ENCODE measurements at regions not wholly inside any gene's neighbourhood (a gene's known extent, or its start where the extent isn't known, plus 50 kb on each side); places are given as distances from the start of the nearest gene placed in this dataset.

GRCh38 chr3:73719413-73719851 is 94.7 kb upstream of the PDZRN3 start:
- POLR2A ChIA-PET, result no interaction called here
- DNase-seq (ENCODE audit: extremely low spot score), result no peak
- CTCF ChIA-PET, result interaction anchor here (1.0 to 1.2 kb wide), 2 partner anchors 9 to 10 kb away, joined by 3 to 4 read pairs; no protein-coding TSS in a partner anchor
- no peak for TF ChIP-seq CTCF (IDR thresholded peaks at IDR 0.05; ENCODE audit: control extremely low read depth, extremely low read depth, low read depth, missing control alignments)

- no peak for DNase-seq (ENCODE audit: extremely low spot score)
- POLR2A ChIA-PET, result no interaction called here
- TF ChIP-seq CTCF (IDR thresholded peaks at IDR 0.05; ENCODE audit: control extremely low read depth, extremely low read depth, low read depth, missing control alignments), result no peak
- CTCF ChIA-PET, result interaction anchor here (1.0 kb wide), 1 partner anchor 10 kb away, joined by 4 read pairs; no protein-coding TSS in a partner anchor
Measured at GRCh38 chr3:73718326-73719110, 93.8 kb upstream of the PDZRN3 start.

- POLR2A ChIA-PET, result no interaction called here
Measured at GRCh38 chr3:73716418-73716817, 91.7 kb upstream of the PDZRN3 start.

GRCh38 chr3:73710340-73710739 is 85.6 kb upstream of the PDZRN3 start:
- POLR2A ChIA-PET, result no interaction called here
- TF ChIP-seq CTCF (IDR thresholded peaks at IDR 0.05; ENCODE audit: control extremely low read depth, extremely low read depth, low read depth, missing control alignments), result no peak
- DNase-seq (ENCODE audit: extremely low spot score), result no peak
- CTCF ChIA-PET, result interaction anchor here (1.2 kb wide), 1 partner anchor 11 kb away, joined by 3 read pairs; no protein-coding TSS in a partner anchor

More at GRCh38 chr3:73716418-73716817, 91.7 kb upstream of the PDZRN3 start:
- TF ChIP-seq CTCF (IDR thresholded peaks at IDR 0.05; ENCODE audit: control extremely low read depth, extremely low read depth, low read depth, missing control alignments), result no peak
- DNase-seq (ENCODE audit: extremely low spot score), result no peak
- CTCF ChIA-PET, result no interaction called here

- no peak for DNase-seq (ENCODE audit: extremely low spot score)
- no peak for TF ChIP-seq CTCF (IDR thresholded peaks at IDR 0.05; ENCODE audit: control extremely low read depth, extremely low read depth, low read depth, missing control alignments)
- CTCF ChIA-PET, result interaction anchor here (1.2 to 1.4 kb wide), 3 partner anchors 10 to 67 kb away, joined by 3 read pairs; no protein-coding TSS in a partner anchor
- POLR2A ChIA-PET, result no interaction called here
Measured at GRCh38 chr3:73709712-73710111, 85.0 kb upstream of the PDZRN3 start.

- CTCF ChIA-PET, result interaction anchor here (1.3 to 1.4 kb wide), 2 partner anchors 11 to 66 kb away, joined by 3 read pairs; no protein-coding TSS in a partner anchor
- no peak for DNase-seq (ENCODE audit: extremely low spot score)
- no peak for TF ChIP-seq CTCF (IDR thresholded peaks at IDR 0.05; ENCODE audit: control extremely low read depth, extremely low read depth, low read depth, missing control alignments)
- POLR2A ChIA-PET, result no interaction called here
Measured at GRCh38 chr3:73708956-73709355, 84.2 kb upstream of the PDZRN3 start.

Data from GM10248 (cell line).